Osteocyte (in vitro differentiated cells): ENCODE measurements at regions not wholly inside any gene's neighbourhood (a gene's known extent, or its start where the extent isn't known, plus 50 kb on each side); places are given as distances from the start of the nearest gene placed in this dataset.

Experiments used
- DNase-seq: peaks from one replicate; pipeline ENCODE4 v3.0.0; 2021; ENCODE audit warnings: mixed read lengths; ENCODE audit not compliant: unreplicated experiment; ENCODE audit errors: extremely low spot score
- H3K27ac Mint-ChIP-seq: one replicate; pipeline ENCODE4 v1.8.0; 2021; ENCODE audit warnings: mild to moderate bottlenecking, mixed read lengths; ENCODE audit not compliant: unreplicated experiment
- H3K27me3 Mint-ChIP-seq: one replicate; pipeline ENCODE4 v1.8.0; 2021; ENCODE audit warnings: mixed read lengths; ENCODE audit not compliant: unreplicated experiment
- H3K36me3 Mint-ChIP-seq: one replicate; pipeline ENCODE4 v1.8.0; 2021; ENCODE audit warnings: mixed read lengths; ENCODE audit not compliant: unreplicated experiment
- H3K4me1 Mint-ChIP-seq: one replicate; pipeline ENCODE4 v1.8.0; 2021; ENCODE audit warnings: mixed read lengths; ENCODE audit not compliant: unreplicated experiment
- H3K4me3 Mint-ChIP-seq: one replicate; pipeline ENCODE4 v1.8.0; 2021; ENCODE audit warnings: mild to moderate bottlenecking, moderate library complexity, mixed read lengths; ENCODE audit not compliant: unreplicated experiment
- H3K9me3 Mint-ChIP-seq: one replicate; pipeline ENCODE4 v1.8.0; 2021; ENCODE audit warnings: mixed read lengths; ENCODE audit not compliant: unreplicated experiment
- TF ChIP-seq, protein P1 (sequence below): fragments of 200-600 bp; sonication (generic); IDR thresholded peaks from 2 replicates; pipeline ENCODE4 v1.5.0; 2021; ENCODE audit warnings: antibody characterized with exemption, mild to moderate bottlenecking, moderate library complexity

DNA sequence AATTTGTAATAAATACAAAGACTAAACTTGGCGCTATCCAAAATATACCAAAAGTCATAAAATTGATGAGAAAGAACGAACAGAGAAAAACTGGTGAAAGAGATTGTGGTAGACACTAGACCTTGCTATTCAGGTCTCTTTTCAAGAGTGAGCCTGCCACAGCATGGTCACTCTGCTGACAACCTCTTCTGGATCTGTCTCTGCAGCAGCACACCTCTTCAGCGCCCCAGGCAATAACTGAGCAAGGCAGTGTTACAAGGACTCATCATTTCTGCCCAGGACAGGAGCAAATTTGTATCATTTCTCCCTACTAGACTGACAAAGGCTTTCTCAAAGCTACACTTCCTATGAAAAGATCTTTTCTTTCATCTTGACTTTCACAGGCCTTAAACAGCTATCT lies 976.0 kb downstream of the DNAJB9 start:
- Mint-ChIP-seq H3K27me3 (no peaks in the 10 kb centered on the region), H3K9me3 (no peaks in the 10 kb centered on the region), H3K4me1 (no peaks in the 10 kb centered on the region), H3K4me3 (no peak overlapping the region), H3K27ac (no peak overlapping the region), H3K36me3 (no peaks in the 10 kb centered on the region)
- TF ChIP-seq, protein P1, sequence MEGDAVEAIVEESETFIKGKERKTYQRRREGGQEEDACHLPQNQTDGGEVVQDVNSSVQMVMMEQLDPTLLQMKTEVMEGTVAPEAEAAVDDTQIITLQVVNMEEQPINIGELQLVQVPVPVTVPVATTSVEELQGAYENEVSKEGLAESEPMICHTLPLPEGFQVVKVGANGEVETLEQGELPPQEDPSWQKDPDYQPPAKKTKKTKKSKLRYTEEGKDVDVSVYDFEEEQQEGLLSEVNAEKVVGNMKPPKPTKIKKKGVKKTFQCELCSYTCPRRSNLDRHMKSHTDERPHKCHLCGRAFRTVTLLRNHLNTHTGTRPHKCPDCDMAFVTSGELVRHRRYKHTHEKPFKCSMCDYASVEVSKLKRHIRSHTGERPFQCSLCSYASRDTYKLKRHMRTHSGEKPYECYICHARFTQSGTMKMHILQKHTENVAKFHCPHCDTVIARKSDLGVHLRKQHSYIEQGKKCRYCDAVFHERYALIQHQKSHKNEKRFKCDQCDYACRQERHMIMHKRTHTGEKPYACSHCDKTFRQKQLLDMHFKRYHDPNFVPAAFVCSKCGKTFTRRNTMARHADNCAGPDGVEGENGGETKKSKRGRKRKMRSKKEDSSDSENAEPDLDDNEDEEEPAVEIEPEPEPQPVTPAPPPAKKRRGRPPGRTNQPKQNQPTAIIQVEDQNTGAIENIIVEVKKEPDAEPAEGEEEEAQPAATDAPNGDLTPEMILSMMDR, result no peak
- DNase-seq, result no peak

DNA sequence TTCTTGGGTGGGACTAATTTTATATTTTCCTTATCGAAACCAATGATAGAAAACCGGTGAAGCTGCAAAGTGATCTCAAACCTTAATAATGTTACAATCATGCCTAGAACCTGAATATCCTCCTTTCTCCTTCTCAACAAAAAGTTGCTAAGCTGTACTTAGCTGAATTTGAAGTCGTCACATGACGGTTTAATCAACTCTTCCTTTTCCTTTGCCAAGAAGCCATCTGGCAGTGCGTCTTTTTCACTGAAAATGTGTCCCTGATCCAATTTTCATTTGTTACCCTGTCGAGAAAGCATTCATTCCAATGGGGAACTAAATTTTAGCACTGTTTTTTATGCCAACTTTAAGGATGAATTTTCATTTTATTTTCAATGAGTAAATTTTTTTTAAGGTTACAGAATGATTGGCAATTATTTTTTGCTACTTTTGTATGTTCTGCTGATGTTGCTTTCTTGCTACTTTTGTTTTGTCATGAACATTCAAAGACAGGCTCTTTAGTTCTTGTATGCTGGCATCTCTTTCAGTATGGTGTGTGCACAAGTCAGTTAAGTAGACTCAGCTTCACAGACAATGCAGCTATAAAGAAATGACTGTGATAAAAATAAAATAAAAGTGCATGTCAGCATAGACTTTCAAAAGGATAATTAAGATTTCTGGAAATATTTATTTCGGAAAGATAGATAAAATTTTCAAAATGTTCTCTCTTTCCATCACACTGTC lies 980.0 kb downstream of the DNAJB9 start:
- TF ChIP-seq, protein P1, result no peak
- Mint-ChIP-seq H3K9me3 (peaks cover 14% of the 10 kb centered on the region), H3K4me1 (no peaks in the 10 kb centered on the region), H3K36me3 (no peaks in the 10 kb centered on the region), H3K27ac (no peak overlapping the region), H3K27me3 (no peaks in the 10 kb centered on the region), H3K4me3 (no peak overlapping the region)
- no peak for DNase-seq

DNA sequence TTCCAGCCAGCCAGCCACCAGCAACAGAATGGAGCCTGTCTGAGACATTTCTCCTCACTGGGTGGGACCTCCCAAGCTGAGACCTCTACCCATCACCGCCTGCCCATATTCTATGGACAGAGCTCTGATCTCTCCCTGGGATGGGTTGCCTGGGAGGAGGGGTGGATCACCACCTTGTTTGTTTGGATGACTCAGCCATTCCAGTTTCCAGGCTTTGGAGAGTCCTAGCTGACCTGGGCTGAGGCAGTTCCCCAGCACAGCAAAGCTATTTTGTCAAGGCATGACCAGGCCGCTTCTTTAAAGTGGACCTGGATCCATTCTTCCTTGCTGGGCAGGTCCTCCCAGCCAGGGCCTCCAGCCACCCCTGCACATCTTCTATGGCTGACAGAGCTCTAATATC lies 982.3 kb downstream of the DNAJB9 start:
- Mint-ChIP-seq H3K36me3 (no peaks in the 10 kb centered on the region), H3K27me3 (no peaks in the 10 kb centered on the region), H3K27ac (no peak overlapping the region), H3K9me3 (peaks cover 30% of the 10 kb centered on the region), H3K4me1 (no peaks in the 10 kb centered on the region), H3K4me3 (no peak overlapping the region)
- no peak for DNase-seq
- TF ChIP-seq, protein P1, result no peak

DNA sequence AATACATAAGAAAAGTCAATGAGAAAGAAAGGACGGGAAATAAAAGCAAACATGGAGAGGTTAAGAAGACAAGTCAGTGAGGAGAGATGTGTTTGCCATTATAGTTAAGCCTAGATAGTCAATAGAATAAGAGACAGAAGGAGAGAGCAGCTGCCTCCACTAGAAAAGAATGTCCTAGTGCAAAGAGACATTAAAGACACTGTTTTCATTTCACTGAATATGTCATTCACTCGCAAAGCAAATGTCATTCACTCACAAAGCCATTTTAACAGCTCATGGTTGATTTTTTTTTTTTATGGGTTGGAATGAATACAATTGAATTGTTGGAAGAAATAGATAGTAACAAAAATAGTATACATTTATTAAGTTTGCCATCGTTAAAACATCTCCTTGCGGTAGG lies 1007.6 kb downstream of the DNAJB9 start:
- no peaks in the 10 kb centered on the region for H3K4me1 Mint-ChIP-seq
- TF ChIP-seq, protein P1, result no peak
- no peak overlapping the region for H3K4me3 Mint-ChIP-seq
- H3K27me3 Mint-ChIP-seq, result no peaks in the 10 kb centered on the region
- DNase-seq, result no peak
- no peak overlapping the region for H3K27ac Mint-ChIP-seq
- no peaks in the 10 kb centered on the region for H3K36me3 Mint-ChIP-seq
- peaks cover 9% of the 10 kb centered on the region for H3K9me3 Mint-ChIP-seq

DNA sequence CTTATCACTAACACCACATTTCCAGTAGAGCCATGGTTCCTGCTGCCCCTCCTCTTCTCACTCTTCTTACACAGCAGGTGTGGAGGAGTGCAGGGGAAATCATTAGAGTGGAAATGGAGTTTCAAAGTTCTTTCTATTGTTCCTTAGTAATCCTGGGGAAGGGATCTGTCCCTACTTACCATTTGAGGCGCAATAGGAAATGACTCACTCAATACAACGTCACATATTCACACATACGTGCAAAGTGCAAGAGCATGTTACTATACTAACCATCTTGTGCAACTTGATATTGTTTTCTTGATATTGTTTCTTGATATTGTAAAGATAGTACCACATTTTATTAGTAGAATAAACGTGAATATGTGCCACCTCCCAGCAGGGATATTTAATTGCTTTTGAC lies 1010.2 kb downstream of the DNAJB9 start:
- H3K36me3 Mint-ChIP-seq, result no peaks in the 10 kb centered on the region

More for the DNA sequence above, 1010.2 kb downstream of the DNAJB9 start:
- DNase-seq, result no peak
- Mint-ChIP-seq H3K4me1 (no peaks in the 10 kb centered on the region), H3K4me3 (no peak overlapping the region), H3K27ac (no peak overlapping the region), H3K9me3 (peaks cover 17% of the 10 kb centered on the region), H3K27me3 (no peaks in the 10 kb centered on the region)
- TF ChIP-seq, protein P1, result no peak
